ENCODE measurements at regions not wholly inside any gene's neighbourhood (a gene's known extent, or its start where the extent isn't known, plus 50 kb on each side); places are given as distances from the start of the nearest gene placed in this dataset.

- no peak for DNase-seq
- ChIA-PET CTCF (no interaction called here), POLR2A (ENCODE audit: unreplicated experiment) (no interaction called here)
- intact Hi-C loops (cut with micrococcal nuclease; ENCODE audit: unreplicated experiment), result no loop called here
- BruUV-seq (replicated peaks), result no TSS peak
- no peaks in the 10 kb centered on the region for H3K9me2 ChIP-seq (ENCODE audit: insufficient read depth)
- H3K36me3 ChIP-seq (ENCODE audit: low read depth), result no peaks in the 10 kb centered on the region
- H3F3A ChIP-seq (ENCODE audit: insufficient read depth, low read depth), result no peaks in the 10 kb centered on the region
- H2AFZ ChIP-seq, result no peak overlapping the region
- H3K79me2 ChIP-seq (ENCODE audit: low read depth), result no peaks in the 10 kb centered on the region
- no peak overlapping the region for H3K27ac ChIP-seq
- H3K4me3 ChIP-seq, result no peak overlapping the region
- H3K9me3 ChIP-seq (ENCODE audit: insufficient read depth, low read depth), result no peaks in the 10 kb centered on the region
- H3K4me1 ChIP-seq (replicated peaks; ENCODE audit: insufficient read depth), result no peaks in the 10 kb centered on the region
- H3K27me3 ChIP-seq (ENCODE audit: insufficient read depth, low read depth), result peaks cover 83% of the 10 kb centered on the region
- TF ChIP-seq EZH2 (IDR thresholded peaks at IDR 0.05; ENCODE audit: low read depth), result no peak
- no peak overlapping the region for H3K4me2 ChIP-seq
- H4K20me1 ChIP-seq (ENCODE audit: insufficient read depth), result no peaks in the 10 kb centered on the region
Measured at GRCh38 chr18:47735041-47735702, 195.3 kb downstream of the SMAD2 start.

- BruUV-seq (replicated peaks), result no TSS peak
- no peak for DNase-seq
- TF ChIP-seq EZH2 (IDR thresholded peaks at IDR 0.05; ENCODE audit: low read depth) (no peak), CTCF (conservative IDR thresholded peaks at IDR 0.05) (no peak)
- Histone ChIP-seq H3F3A (ENCODE audit: insufficient read depth, low read depth) (no peaks in the 10 kb centered on the region), H3K9me3 (ENCODE audit: insufficient read depth, low read depth) (no peaks in the 10 kb centered on the region), H3K9me2 (ENCODE audit: insufficient read depth) (no peaks in the 10 kb centered on the region), H3K27ac (no peak overlapping the region), H3K4me2 (no peak overlapping the region), H3K4me1 (replicated peaks; ENCODE audit: insufficient read depth) (no peaks in the 10 kb centered on the region), H2AFZ (no peak overlapping the region), H4K20me1 (ENCODE audit: insufficient read depth) (no peaks in the 10 kb centered on the region), H3K36me3 (ENCODE audit: low read depth) (no peaks in the 10 kb centered on the region), H3K4me3 (no peak overlapping the region), H3K79me2 (ENCODE audit: low read depth) (no peaks in the 10 kb centered on the region), H3K27me3 (ENCODE audit: insufficient read depth, low read depth) (peaks cover 93% of the 10 kb centered on the region)
- intact Hi-C loops (cut with micrococcal nuclease; ENCODE audit: unreplicated experiment), result no loop called here
- CTCF ChIA-PET, result no interaction called here
- POLR2A ChIA-PET (ENCODE audit: unreplicated experiment), result no interaction called here
Measured at GRCh38 chr18:47731276-47731675, 199.2 kb downstream of the SMAD2 start.

- Histone ChIP-seq H3K27me3 (ENCODE audit: insufficient read depth, low read depth) (peaks cover 93% of the 10 kb centered on the region), H3F3A (ENCODE audit: insufficient read depth, low read depth) (no peaks in the 10 kb centered on the region), H3K4me3 (no peak overlapping the region), H4K20me1 (ENCODE audit: insufficient read depth) (no peaks in the 10 kb centered on the region), H3K79me2 (ENCODE audit: low read depth) (no peaks in the 10 kb centered on the region), H3K36me3 (ENCODE audit: low read depth) (no peaks in the 10 kb centered on the region), H3K4me1 (replicated peaks; ENCODE audit: insufficient read depth) (no peaks in the 10 kb centered on the region), H3K27ac (no peak overlapping the region), H3K4me2 (no peak overlapping the region), H3K9me2 (ENCODE audit: insufficient read depth) (no peaks in the 10 kb centered on the region), H3K9me3 (ENCODE audit: insufficient read depth, low read depth) (no peaks in the 10 kb centered on the region), H2AFZ (no peak overlapping the region)
- BruUV-seq (replicated peaks), result no TSS peak
- TF ChIP-seq CTCF (conservative IDR thresholded peaks at IDR 0.05) (no peak), EZH2 (IDR thresholded peaks at IDR 0.05; ENCODE audit: low read depth) (no peak)
- intact Hi-C loops (cut with micrococcal nuclease; ENCODE audit: unreplicated experiment), result no loop called here
- ChIA-PET CTCF (no interaction called here), POLR2A (ENCODE audit: unreplicated experiment) (no interaction called here)
- no peak for DNase-seq
Measured at GRCh38 chr18:47730795-47731194, 199.7 kb downstream of the SMAD2 start.

- no peaks in the 10 kb centered on the region for H3K4me1 ChIP-seq (replicated peaks; ENCODE audit: insufficient read depth)
- no peak overlapping the region for H3K4me3 ChIP-seq
- H3K4me2 ChIP-seq, result no peak overlapping the region
- BruUV-seq (replicated peaks), result no TSS peak
- H3K9me3 ChIP-seq (ENCODE audit: insufficient read depth, low read depth), result no peaks in the 10 kb centered on the region
- POLR2A ChIA-PET (ENCODE audit: unreplicated experiment), result no interaction called here
- no peaks in the 10 kb centered on the region for H3K9me2 ChIP-seq (ENCODE audit: insufficient read depth)
- DNase-seq, result no peak
- peaks cover 98% of the 10 kb centered on the region for H3K27me3 ChIP-seq (ENCODE audit: insufficient read depth, low read depth)
- H4K20me1 ChIP-seq (ENCODE audit: insufficient read depth), result no peaks in the 10 kb centered on the region
- H3F3A ChIP-seq (ENCODE audit: insufficient read depth, low read depth), result no peaks in the 10 kb centered on the region
- TF ChIP-seq CTCF (conservative IDR thresholded peaks at IDR 0.05), result no peak
- no peak for TF ChIP-seq EZH2 (IDR thresholded peaks at IDR 0.05; ENCODE audit: low read depth)
- no peak overlapping the region for H2AFZ ChIP-seq
- CTCF ChIA-PET, result no interaction called here
- no peaks in the 10 kb centered on the region for H3K79me2 ChIP-seq (ENCODE audit: low read depth)
- intact Hi-C loops (cut with micrococcal nuclease; ENCODE audit: unreplicated experiment), result no loop called here
- H3K27ac ChIP-seq, result no peak overlapping the region
- H3K36me3 ChIP-seq (ENCODE audit: low read depth), result no peaks in the 10 kb centered on the region
Measured at GRCh38 chr18:47729356-47729755, 201.1 kb downstream of the SMAD2 start.
